NCI-H345 treated with DMSO at 0.1 percent for 48 hours (cell line): ENCODE measurements at regions not wholly inside any gene's neighbourhood (a gene's known extent, or its start where the extent isn't known, plus 50 kb on each side); places are given as distances from the start of the nearest gene placed in this dataset.

ENCODE experiments used
- DNase-seq: peaks from one replicate; lab custom pipeline; 2025; ENCODE audit not compliant: unreplicated experiment; lab: John Stamatoyannopoulos, UW

DNA sequence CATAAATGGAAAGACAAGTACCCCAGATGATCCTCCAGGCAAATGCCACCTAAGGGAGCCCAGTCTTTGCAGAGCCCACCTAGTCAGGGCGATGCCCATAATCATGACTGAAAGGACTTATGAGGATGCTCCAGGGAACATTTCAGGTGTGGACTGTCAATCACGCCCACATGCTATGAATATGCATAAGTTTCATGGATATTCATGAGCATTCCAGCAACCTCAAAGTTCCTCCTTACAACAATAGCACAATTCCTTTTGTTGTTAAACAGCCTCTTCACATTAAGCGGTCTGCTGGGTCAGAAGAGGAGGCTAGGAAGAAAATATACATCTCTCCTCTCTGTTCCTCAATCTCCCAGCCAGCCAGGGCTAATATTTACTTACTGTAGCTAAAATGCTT lies 161.6 kb downstream of the C5orf15 start:
- DNase-seq, result peak; percentile 76

DNA sequence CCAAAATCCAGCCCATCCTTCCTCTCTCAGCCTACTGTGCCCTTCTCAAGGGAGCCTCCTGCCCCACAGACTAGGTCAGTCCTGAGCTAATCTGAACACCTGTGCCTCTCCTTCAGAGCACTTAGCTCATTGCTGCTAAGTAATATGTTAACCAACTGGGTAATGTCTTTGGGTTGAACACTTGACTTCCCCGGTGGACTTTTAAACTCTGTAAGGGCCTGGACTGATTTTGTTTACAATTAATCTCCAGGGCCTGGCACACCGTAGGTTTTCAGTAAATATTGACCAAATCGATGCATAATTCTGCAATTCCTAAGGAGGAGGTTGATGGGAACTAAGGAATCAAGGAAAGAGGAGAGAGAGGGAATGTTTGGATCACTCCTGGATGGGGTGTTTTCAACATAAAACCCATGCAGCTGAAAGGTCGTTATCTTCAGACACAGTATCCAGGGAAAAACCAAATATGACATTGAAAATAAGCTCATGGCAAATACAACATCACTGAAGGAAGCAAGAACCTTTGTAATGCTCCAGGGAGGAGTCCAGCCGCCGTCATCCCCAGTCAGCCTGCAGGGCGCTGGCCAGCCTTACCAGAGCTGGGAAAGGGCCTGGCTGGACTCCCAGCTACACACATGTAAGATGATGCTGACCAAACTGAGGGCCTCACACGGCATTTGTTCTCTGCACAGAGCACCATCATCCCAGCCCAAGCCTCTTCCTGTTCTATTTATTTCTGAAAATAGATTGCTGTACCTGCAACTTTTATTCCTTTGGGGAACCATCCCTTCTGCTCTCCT lies 166.3 kb downstream of the C5orf15 start:
- no peak for DNase-seq

DNA sequence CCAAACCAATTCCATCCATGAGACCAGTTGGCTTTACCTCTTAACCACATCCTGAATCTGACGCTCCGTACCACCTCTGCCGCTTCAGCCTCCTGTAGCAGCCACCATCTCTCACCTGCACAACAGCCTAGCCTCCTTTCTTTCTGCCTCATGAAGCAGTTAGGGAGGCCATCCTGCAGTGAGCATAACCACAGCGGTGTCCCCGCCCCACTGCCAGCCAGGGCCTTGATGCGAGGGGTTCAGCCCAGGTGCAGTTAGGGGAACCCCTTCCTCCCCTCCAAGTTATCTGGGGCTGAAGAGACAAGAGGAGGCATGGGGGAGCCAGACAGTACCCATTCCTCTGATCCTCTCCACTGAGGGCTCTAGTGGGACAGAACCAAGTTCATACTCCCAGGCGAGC lies 167.0 kb downstream of the C5orf15 start:
- no peak for DNase-seq

DNA sequence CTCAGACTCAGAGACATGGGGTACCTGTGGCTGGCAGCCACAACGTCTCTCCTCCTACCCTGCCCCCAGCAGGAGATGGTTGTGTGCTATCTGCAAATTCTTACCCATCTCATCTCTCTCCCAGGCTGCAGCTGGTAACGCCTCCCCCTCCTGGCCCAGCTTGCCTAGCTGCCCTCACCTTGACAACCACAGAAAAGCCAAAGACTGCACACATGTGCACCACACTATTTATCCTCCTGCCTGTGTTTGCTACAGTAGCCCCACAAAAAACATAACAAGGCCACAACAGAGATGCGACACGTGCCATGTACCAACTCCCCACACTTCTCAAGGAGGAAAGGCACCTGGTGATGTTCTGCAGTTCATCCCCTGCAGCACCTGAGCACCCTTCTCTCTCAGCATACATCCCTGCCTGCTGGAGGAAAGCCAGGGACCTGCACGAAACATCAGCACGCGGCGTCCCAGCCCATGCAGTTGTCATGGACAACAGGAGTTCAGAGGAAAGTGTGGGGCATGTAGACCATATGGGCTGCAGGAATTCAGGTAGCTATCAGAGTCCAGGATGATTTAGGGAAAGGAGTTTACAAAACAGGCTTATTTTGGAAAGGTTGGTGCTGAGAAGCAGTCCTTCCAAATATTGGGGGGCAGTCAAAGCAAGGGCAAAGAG lies 168.7 kb downstream of the C5orf15 start:
- no peak for DNase-seq

DNA sequence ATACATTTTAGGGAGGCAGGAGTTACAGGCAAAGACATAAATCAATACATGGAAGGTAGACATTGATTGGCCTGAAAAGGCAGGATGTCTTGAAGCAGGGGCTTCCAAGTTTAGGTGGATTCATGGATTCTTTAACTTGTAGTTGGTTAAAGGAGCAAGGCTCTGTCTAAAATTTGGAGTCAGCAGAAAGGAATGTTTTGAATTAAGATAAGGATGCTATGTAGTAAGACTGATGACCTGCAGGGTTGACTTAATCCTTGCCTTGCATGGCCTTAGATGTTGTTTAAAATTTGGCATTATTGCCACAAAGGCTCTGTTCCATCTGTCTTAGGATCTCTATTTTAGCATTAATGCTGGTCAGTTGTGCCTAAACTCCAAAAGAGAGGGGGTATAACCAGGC lies 171.3 kb downstream of the C5orf15 start:
- no peak for DNase-seq

DNA sequence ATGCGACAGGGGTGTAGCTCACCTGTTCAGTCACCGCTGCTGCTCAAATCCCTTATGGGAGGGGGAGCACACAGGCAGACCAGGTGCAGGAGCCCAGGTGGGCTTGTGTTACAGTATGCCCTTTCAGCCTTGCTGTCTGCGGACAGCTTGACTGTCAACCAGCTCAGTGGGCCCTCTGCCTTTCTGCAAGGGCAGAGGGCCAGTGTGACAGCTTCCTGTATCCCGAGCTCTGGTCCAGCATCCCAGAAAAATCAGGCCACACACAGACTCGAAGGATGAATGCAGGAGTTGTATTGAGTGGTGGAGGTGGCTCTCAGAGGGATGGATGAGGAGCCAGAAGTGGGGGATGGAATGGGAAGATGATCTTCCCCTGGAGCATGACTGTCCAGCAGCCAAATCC lies 172.2 kb downstream of the C5orf15 start:
- DNase-seq, result no peak

DNA sequence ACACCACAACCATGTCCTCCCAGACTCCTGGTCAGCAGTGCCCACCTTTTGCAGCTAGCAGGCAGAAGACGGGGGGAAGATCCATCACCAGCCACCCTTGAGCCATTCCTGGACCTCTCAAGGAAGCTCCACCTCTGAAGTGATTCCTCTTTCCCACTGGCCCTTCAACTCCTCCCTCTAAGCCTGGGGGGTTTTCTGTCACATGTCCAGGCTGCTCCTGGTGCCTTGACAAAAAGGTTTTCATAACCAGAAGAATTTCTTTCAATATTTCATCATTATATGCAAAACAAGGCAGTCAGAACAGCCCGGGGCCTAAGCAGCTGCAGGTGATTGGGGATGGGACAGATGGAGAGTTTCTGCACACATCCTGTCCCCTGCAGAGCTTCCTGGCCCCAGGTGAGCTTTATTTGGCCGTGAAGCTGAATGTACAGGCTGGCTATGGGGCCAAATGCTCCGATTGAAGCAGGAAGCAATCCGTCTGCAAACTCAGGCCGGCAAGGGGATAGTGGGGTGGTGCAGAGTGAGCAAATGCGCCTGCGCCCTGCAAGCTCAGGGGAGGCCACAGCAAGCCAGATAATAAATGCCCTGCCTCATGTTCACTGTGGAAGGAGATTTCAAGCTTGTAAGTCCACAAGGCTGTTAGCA lies 173.5 kb downstream of the C5orf15 start:
- DNase-seq, result no peak

DNA sequence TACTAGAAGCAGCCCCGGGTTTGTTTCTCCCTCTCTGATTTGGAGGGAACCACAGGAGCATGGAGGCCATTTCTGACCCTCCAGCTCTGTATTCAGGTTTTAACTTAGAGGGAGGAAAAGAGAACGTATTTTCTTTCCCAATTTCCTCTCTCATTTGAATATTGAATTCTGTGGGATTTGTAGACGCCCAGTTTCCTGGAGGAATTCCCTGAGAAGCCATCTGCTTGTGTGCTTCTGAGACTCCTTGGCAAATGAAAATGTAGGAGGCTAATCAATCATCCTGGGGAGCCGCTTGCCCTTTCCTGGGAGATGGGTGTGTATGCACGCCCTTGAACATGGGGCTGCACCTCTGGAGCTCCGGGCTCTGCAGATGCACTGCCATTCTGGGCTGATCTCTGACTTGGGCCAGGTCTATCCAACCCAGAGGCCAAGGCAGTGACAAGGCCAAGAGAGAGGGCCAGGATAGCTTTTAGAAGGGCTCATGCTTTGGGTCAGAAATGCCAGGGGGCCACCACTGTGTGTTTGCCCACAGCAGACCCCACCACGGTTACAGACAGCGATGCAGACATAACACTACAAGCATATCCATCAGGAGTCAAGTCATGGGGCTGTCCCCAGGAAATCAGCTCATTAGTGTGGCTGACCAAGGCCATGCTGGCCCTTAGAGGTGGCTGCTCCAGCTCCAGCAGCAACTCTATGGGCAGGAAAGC lies 174.5 kb downstream of the C5orf15 start:
- no peak for DNase-seq

DNA sequence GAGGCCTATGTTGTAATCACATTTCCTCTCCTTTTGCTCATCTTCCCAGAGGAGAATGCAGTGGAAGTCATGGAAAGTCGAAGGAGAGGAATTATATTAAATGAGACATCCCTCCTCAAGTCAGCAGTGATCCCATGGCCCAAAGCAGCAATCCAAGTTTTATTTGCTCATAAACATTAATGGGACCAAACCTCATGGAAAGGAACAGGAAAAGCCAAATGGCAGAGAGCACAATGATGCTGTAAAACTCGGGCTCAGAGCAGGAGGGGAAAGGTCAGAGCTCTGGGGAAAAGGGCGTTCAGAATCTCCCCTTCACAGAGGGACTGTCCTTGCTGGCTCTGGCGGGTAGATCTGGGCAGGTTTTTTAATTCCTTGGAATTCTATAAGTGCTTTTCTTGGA lies 175.8 kb downstream of the C5orf15 start:
- DNase-seq, result no peak

DNA sequence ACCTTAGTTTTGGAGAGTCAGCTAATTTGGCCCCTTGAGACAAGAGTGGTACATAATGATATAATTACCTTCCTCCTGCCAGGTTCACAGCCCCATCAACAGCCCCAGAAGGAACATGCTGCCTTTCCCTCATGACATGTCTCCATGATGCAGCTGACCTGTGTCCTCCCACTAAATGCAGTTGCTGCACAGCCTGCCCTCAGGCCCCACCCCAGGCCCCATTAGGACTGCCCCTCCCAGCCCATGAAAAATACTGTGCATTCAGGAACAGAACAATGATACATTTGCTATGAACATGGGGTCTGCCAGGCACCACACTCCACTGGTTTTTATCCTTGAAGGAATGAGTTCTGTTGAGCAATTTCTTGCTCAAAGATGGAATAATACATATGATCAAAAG lies 176.4 kb downstream of the C5orf15 start:
- DNase-seq, result no peak

DNA sequence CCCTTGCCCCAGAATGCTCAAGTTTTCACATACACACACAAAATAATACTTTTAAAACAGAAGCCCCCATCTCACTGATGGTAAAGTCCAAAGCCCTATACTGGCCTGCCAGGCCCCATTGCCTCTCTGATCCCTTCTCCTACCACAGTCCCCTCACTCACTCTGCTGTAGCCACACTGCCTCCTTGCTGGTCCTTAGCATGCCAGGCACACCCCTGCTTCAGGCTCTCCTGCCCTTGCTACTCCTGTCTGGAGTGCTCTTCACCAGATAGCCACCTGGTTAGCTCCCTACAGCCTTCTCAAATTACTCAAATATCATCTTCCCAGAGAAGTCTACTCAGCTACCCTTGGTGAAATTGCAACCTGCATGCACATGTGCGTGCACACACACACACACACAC lies 177.5 kb downstream of the C5orf15 start:
- DNase-seq, result no peak

DNA sequence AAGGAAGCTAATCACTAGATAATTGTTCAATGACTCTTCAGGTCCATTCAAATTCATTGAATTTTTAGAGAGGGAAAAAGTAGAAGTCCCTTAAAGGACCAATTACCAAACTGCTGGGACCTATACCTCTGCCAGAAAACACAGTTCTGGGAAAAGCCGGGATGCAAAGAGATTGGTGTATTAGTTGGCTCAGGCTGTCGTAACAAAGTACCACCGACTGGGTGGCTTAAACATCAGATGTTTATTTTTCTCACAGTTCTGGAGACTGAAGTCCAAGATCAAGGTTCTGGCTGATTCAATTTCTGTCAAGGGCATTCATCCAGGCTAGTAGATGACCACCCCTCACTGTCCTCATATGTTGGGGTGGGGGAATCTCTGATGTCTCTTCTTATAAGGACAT lies 177.1 kb upstream of the FSTL4 start:
- no peak for DNase-seq

DNA sequence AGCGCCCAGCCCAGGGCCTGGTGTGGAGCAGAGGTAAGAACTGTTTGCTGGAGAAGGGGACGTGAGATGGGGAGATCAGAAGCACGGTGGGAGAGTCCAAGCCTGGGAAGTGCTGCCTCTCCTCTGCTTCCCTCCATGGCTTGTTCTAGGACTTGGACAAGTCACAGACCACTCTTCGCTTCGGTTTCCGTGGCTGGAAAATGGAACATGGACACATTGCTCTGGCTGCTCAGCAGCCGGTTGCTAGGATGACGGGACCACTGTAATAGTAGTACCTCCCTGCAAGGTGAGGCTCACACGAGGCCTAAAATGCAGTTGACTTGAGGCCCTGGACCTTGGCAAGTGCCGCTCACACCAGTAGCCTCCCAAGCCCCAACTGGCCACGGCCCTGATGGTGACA lies 175.8 kb upstream of the FSTL4 start:
- no peak for DNase-seq

DNA sequence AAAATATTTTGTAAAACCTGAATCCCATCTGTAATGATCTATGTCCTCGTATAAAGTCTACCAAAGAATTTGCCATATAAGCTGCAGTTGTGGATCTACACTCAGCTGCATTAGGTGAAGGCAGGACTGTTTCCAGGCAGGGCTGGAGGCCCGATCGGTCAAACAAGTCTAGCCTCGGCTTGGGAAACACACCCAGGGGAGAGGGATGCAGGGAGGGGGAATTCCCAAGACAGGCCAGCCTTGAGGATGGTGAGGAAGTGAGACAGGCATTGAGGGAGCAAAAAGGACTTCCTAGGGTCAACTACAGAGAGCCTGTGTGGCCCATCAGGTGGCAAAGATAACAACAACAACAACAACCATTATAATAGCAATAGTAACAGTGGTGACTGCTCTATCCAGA lies 174.1 kb upstream of the FSTL4 start:
- no peak for DNase-seq

DNA sequence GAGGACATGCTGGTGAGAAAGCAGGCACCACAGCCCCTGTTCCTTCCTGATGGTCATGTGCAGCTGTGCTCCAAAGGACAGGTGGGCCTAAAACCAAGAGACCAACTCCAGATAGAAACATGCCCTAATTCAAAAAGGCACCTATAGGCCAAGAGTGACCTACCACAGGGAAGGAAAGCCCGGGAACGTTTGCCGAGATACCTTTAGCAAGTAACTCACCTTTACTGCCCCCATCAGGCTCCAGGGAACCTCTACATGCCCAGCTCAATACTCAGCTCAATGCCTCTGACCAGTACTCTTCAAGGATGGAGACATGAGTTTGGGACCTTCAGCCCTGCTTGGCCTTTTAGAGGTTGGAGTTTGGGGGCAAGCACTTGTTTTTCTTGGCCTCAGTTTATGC lies 172.8 kb upstream of the FSTL4 start:
- no peak for DNase-seq

DNA sequence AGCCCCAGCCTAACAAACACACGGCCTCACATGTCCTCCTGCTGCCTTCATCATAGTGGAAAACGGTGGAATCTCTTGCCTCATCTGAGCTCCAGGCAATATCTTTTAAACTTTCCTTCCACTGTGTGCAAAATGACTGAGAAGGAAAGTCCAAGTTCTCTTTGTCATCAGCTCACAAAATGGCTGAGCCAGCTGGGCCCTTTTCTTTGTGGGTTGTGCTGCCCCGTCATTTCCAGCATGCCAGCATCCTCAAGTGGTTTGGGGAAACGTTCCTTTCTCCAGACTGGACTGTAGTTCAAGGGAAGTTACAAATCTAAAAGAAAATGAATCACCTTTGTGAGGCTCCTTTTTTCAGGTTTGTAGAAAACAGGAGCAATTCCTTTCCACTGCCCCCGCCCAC lies 171.1 kb upstream of the FSTL4 start:
- DNase-seq, result no peak

DNA sequence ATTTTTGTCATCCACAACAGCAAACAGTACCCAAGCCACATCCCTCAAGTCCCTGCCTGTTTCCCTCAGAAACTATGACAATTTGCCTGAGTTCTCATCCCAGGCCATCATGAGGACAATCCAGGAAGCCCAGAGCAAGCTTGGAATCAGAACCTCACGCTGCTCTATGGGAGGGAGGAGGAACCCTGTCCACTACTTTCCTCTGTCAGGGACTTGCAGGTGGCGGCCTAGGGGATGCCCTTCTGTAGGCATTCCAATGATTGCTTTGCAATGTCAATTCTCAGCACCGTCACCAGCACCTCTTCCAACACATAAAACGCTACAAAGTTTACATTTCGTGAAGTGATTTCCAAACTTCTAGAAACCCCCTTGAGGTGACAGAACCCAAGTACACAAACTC lies 170.4 kb upstream of the FSTL4 start:
- DNase-seq, result no peak

DNA sequence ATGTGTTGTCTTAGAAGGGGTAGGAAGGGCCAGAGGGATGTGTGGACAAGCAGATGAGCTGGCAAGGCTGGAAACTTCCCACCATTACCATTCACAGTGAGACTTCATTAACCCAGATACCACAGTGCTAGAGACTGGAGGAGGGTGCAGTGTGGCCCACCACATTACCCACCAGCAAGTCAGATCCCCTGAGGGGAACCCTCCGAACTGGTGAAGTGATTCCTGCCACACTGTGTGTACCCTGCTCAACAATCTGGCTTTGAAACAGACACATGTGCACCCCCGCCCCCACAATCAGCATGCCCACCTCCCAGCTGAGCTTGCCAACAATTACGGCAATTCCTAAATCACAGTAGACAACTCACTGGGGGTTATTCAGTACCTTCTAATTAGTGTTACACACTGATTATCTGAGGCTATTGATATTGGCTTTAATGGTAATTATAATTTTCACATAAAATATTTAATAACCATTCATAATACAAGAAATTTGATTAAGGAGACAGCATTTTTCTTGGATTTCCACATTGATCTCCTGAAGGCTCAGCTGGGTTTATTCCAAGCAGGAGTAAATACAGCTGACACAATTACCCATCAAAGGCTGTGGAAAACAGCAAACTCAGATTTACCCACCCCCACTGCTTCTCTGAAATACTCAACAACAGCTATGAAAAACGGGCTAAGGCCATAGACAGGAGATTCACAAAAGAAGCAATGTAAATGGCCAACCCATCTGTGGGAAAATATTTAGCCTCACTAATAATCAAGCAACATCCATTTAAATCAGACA lies 169.3 kb upstream of the FSTL4 start:
- DNase-seq, result no peak

DNA sequence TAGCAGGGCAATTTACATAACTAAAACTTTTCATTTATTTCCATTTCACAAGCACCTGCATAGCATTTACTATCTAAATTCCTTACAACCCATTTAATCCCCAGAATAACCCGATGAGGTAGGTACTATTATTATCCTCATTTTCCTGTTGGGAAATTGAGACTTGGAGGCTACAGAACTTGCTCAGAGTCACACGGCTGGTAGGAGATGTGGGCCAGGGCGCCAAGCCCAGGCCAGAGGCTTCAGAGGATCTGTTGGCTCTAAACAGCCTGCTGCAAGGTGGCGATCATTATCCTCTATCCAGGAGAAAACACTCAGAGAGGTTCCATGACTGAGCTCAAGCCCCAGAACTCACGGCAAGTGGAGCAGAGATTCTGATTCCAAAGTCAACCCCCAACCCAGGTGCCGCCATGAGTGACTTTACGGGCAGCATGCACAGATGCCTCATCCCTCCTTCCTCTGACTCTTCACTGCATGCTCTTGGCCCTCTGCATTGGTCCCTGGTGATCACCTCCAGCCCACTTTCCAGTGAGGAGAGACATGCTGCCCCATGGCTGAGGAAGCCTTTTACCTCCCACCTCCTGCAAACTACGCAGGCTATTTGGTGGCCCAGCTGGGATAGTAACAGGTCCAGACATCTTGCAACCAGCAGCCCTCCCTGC lies 168.4 kb upstream of the FSTL4 start:
- DNase-seq, result no peak

DNA sequence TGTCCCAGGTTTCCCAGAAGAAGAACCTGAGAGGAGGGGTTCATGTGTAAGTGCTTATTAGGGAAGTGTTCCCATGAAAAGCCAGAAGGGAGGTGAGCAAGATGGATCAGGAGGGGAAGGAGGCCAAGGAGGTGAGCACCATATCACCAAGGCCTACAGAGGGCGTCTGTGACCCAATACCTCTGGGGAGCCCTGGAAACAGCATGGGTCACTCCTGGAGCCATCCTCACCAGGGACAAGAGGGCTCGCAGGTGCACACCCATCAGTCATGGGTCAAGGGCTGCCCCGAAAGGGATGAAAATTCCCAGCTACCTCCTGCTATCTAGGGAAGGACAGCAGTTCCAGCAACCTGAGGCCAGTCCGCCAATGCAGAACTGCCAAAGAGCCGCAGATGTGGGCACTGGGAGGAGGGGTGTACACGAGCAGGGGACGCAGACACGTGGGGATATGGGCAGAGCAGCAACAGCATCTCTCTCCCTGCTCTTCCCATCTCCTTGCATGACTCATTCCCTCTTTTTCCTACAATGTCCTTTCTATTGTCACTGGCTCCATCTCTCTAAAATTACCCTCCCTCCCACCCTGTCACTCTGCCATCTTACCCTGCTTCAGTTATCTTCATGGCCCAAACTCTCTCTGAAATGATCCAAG lies 167.6 kb upstream of the FSTL4 start:
- no peak for DNase-seq
